GM21619 (cell line): ENCODE measurements at regions not wholly inside any gene's neighbourhood (a gene's known extent, or its start where the extent isn't known, plus 50 kb on each side); places are given as distances from the start of the nearest gene placed in this dataset.
"Not testable (repeated sequence)": the region's sequence is repeated elsewhere in the genome, so short reads cannot be mapped to it uniquely, and the experiment has no call there.

Experiments
- ATAC-seq: cut with Tn5 transposase; IDR thresholded peaks from one replicate; pipeline ENCODE4 v1.9.1; 2021; ENCODE audit not compliant: unreplicated experiment

- no peak for ATAC-seq
Observed at GRCh38 chr5:17398866-17399835, 98.9 kb upstream of the TAF11L2 start.

- ATAC-seq, result no peak
Observed at GRCh38 chr5:17399931-17400330, 98.1 kb upstream of the TAF11L2 start.

GRCh38 chr5:17400724-17401469 is 97.1 kb upstream of the TAF11L2 start:
- no peak for ATAC-seq

GRCh38 chr5:17401470-17402288 is 96.4 kb upstream of the TAF11L2 start:
- no peak for ATAC-seq

GRCh38 chr5:17402289-17403121 is 95.5 kb upstream of the TAF11L2 start:
- ATAC-seq, result no peak

- ATAC-seq, result no peak
Observed at GRCh38 chr5:17403695-17404490, 94.1 kb upstream of the TAF11L2 start.

- ATAC-seq, result no peak
Observed at GRCh38 chr5:17405976-17406375, 92.1 kb upstream of the TAF11L2 start.

GRCh38 chr5:17406423-17406838 is 91.6 kb upstream of the TAF11L2 start:
- no peak for ATAC-seq

GRCh38 chr5:17411436-17412402 is 86.3 kb upstream of the TAF11L2 start:
- ATAC-seq, result no peak

GRCh38 chr5:17412760-17413671 is 85.0 kb upstream of the TAF11L2 start:
- ATAC-seq, result no peak

GRCh38 chr5:17413691-17414090 is 84.3 kb upstream of the TAF11L2 start:
- ATAC-seq, result no peak

- no peak for ATAC-seq
Observed at GRCh38 chr5:17415321-17415758, 82.7 kb upstream of the TAF11L2 start.

- not testable (repeated sequence) for ATAC-seq
Observed at GRCh38 chr5:17416374-17416773, 81.7 kb upstream of the TAF11L2 start.

GRCh38 chr5:17424674-17425073 is 73.4 kb upstream of the TAF11L2 start:
- ATAC-seq, result no peak

GRCh38 chr5:17425385-17426070 is 72.5 kb upstream of the TAF11L2 start:
- no peak for ATAC-seq

GRCh38 chr5:17426104-17426749 is 71.8 kb upstream of the TAF11L2 start:
- peak; percentile 87 for ATAC-seq
